Astrocyte (in vitro differentiated cells and primary cell): ENCODE measurements at regions not wholly inside any gene's neighbourhood (a gene's known extent, or its start where the extent isn't known, plus 50 kb on each side); places are given as distances from the start of the nearest gene placed in this dataset.

Experiments used
- CTCF ChIP-seq: IDR thresholded peaks from 2 replicates; pipeline ENCODE4 v1.5.1; 2011; ENCODE audit warnings: low read depth, mild to moderate bottlenecking, inconsistent platforms, low read length, moderate library complexity; ENCODE audit not compliant: insufficient read depth
- EZH2 ChIP-seq: IDR thresholded peaks from 2 replicates; pipeline ENCODE4 v1.6.1; 2012; ENCODE audit warnings: mild to moderate bottlenecking, low read length, inconsistent platforms; ENCODE audit not compliant: insufficient read depth

GRCh38 chrX:116657071-116657470 is 194.3 kb upstream of the CT83 start:
- TF ChIP-seq EZH2, result no peak
- no peak for TF ChIP-seq CTCF
